IMR-90 (cell line): ENCODE measurements at regions not wholly inside any gene's neighbourhood (a gene's known extent, or its start where the extent isn't known, plus 50 kb on each side); places are given as distances from the start of the nearest gene placed in this dataset.
"Not testable (repeated sequence)": the region's sequence is repeated elsewhere in the genome, so short reads cannot be mapped to it uniquely, and the experiment has no call there.

Experiments used
- ATAC-seq: fragments of 200-7000 bp; cut with Tn5 transposase; 2 replicates; pipeline ENCODE4 v1.9.1; 2020; ENCODE audit warnings: low read depth, mild to moderate bottlenecking, moderate library complexity
- BruUV-seq: library from RNA; stranded (reverse); fragments of 400-500 nt; replicated peaks from 2 replicates; lab custom pipeline; 2021; lab: Mats Ljungman, UMichigan
- CTCF ChIA-PET: fragments of 300-600 bp; formaldehyde crosslinking; extraction: SDS; loops from one replicate; lab custom pipeline; 2021; ENCODE audit warnings: antibody characterized with exemption; lab: Yijun Ruan, JAX
- POLR2A ChIA-PET: fragments of 300-600 bp; sonication (Branson Sonifier 250); formaldehyde crosslinking; loops from one replicate; lab custom pipeline; 2022; ENCODE audit warnings: antibody characterized with exemption; ENCODE audit not compliant: unreplicated experiment; lab: Charles Lee
- DNase-seq: peaks from one replicate; pipeline ENCODE4 v3.0.0; 2013
- H2AFZ ChIP-seq: replicated peaks from 2 replicates; pipeline ENCODE3; 2013; ENCODE audit warnings: low read length, mild to moderate bottlenecking; ENCODE audit not compliant: poor library complexity
- H2AK5ac ChIP-seq: 2 replicates; pipeline ENCODE4 v1.6.1; 2013; ENCODE audit warnings: low read depth, low read length, inconsistent platforms
- H2AK9ac ChIP-seq: replicated peaks from 2 replicates; pipeline ENCODE3; 2013; ENCODE audit warnings: mild to moderate bottlenecking, low read depth, low read length, moderate library complexity; ENCODE audit not compliant: poor library complexity
- H2BK120ac ChIP-seq: 2 replicates; pipeline ENCODE4 v1.6.1; 2013; ENCODE audit warnings: low read depth, low read length, inconsistent platforms
- H2BK15ac ChIP-seq: 3 replicates; pipeline ENCODE4 v1.6.1; 2013; ENCODE audit warnings: low read depth, low read length, inconsistent platforms
- H2BK20ac ChIP-seq: 2 replicates; pipeline ENCODE4 v1.6.1; 2013; ENCODE audit warnings: low read depth, mild to moderate bottlenecking, inconsistent platforms, low read length, moderate library complexity
- H2BK5ac ChIP-seq: 2 replicates; pipeline ENCODE4 v1.6.1; 2013; ENCODE audit warnings: mild to moderate bottlenecking, low read depth, low read length, inconsistent platforms; ENCODE audit not compliant: poor library complexity, severe bottlenecking
- H3K14ac ChIP-seq: replicated peaks from 2 replicates; pipeline ENCODE4 v1.6.1; 2013; ENCODE audit warnings: low read depth, low read length, inconsistent platforms
- H3K18ac ChIP-seq: 2 replicates; pipeline ENCODE4 v1.6.1; 2013; ENCODE audit warnings: low read depth, low read length, control low read depth
- H3K23ac ChIP-seq: 2 replicates; pipeline ENCODE4 v1.6.1; 2013; ENCODE audit warnings: low read depth, low read length, inconsistent platforms
- H3K27ac ChIP-seq: 2 replicates; pipeline ENCODE4 v1.5.1; 2013; ENCODE audit warnings: mild to moderate bottlenecking, control low read depth, low read length; ENCODE audit not compliant: insufficient read depth
- H3K27me3 ChIP-seq: 2 replicates; pipeline ENCODE4 v1.6.1; 2013; ENCODE audit warnings: low read length; ENCODE audit not compliant: control insufficient read depth, insufficient read depth
- H3K36me3 ChIP-seq: 2 replicates; pipeline ENCODE4 v1.6.1; 2013; ENCODE audit warnings: low read length, mixed read lengths; ENCODE audit not compliant: control insufficient read depth, insufficient read depth
- H3K4ac ChIP-seq: 2 replicates; pipeline ENCODE4 v1.6.1; 2013; ENCODE audit warnings: low read depth, low read length, inconsistent platforms
- H3K4me1 ChIP-seq: 2 replicates; pipeline ENCODE4 v1.6.1; 2013; ENCODE audit warnings: low read length, mixed read lengths; ENCODE audit not compliant: control insufficient read depth, insufficient read depth
- H3K4me2 ChIP-seq: 2 replicates; pipeline ENCODE4 v1.6.1; 2013; ENCODE audit warnings: low read depth, mild to moderate bottlenecking, control low read depth, low read length, moderate library complexity
- H3K4me3 ChIP-seq: 2 replicates; pipeline ENCODE4 v1.5.1; 2013; ENCODE audit warnings: low read depth, mild to moderate bottlenecking, control low read depth, low read length, moderate library complexity; ENCODE audit not compliant: insufficient read depth
- H3K56ac ChIP-seq: 2 replicates; pipeline ENCODE4 v1.6.1; 2013; ENCODE audit warnings: low read length, inconsistent platforms; ENCODE audit not compliant: insufficient read depth; ENCODE audit errors: extremely low read depth
- H3K79me1 ChIP-seq, 2 experiments: 2 replicates each; pipeline ENCODE4 v1.6.1; 2013; ENCODE audit warnings: low read length in 2 of 2, inconsistent platforms in 1 of 2, low read depth in 1 of 2
- H3K9ac ChIP-seq: 2 replicates; pipeline ENCODE4 v1.6.1; 2013; ENCODE audit warnings: low read depth, low read length, control low read depth
- H3K9me1 ChIP-seq: 2 replicates; pipeline ENCODE4 v1.6.1; 2013; ENCODE audit warnings: low read length, inconsistent platforms; ENCODE audit not compliant: insufficient read depth
- H3K9me3 ChIP-seq: 2 replicates; pipeline ENCODE4 v1.6.1; 2013; ENCODE audit warnings: low read length; ENCODE audit not compliant: control insufficient read depth, insufficient read depth
- H4K20me1 ChIP-seq: 2 replicates; pipeline ENCODE4 v1.6.1; 2013; ENCODE audit warnings: low read length, inconsistent platforms; ENCODE audit not compliant: insufficient read depth
- H4K5ac ChIP-seq: 2 replicates; pipeline ENCODE4 v1.6.1; 2013; ENCODE audit warnings: mild to moderate bottlenecking, low read depth, low read length, control low read depth
- H4K8ac ChIP-seq, 2 experiments: 2 replicates each; pipeline ENCODE4 v1.6.1; 2013; ENCODE audit warnings: low read depth in 2 of 2, low read length in 2 of 2, control low read depth in 1 of 2, inconsistent platforms in 1 of 2
- H4K91ac ChIP-seq: 2 replicates; pipeline ENCODE4 v1.6.1; 2013; ENCODE audit warnings: low read depth, low read length, inconsistent platforms; ENCODE audit not compliant: insufficient read depth
- CEBPB ChIP-seq: IDR thresholded peaks from 2 replicates; pipeline ENCODE4 v1.6.1; 2012; ENCODE audit warnings: low read depth, low read length, improper control_type of control experiment
- CHD1 ChIP-seq: IDR thresholded peaks from 2 replicates; pipeline ENCODE4 v1.6.1; 2012; ENCODE audit warnings: low read depth, low read length, improper control_type of control experiment
- CTCF ChIP-seq: conservative IDR thresholded peaks from 2 replicates; pipeline ENCODE4 v1.5.1; 2012; ENCODE audit warnings: mild to moderate bottlenecking, low read depth, low read length, improper control_type of control experiment
- NFE2L2 ChIP-seq: fragments of 150-350 bp; IDR thresholded peaks from 2 replicates; pipeline ENCODE4 v1.6.1; 2016; ENCODE audit warnings: low read depth, mild to moderate bottlenecking, low read length
- POLR2A ChIP-seq: IDR thresholded peaks from 2 replicates; pipeline ENCODE4 v1.6.1; 2012; ENCODE audit warnings: mild to moderate bottlenecking, low read depth, low read length
- RCOR1 ChIP-seq: IDR thresholded peaks from 2 replicates; pipeline ENCODE4 v1.6.1; 2012; ENCODE audit warnings: mild to moderate bottlenecking, low read length, improper control_type of control experiment; ENCODE audit not compliant: insufficient replicate concordance
- RFX5 ChIP-seq: IDR thresholded peaks from 2 replicates; pipeline ENCODE4 v1.8.0; 2012; ENCODE audit warnings: low read depth, mild to moderate bottlenecking, low read length, moderate library complexity
- SMC3 ChIP-seq: fragments of 150-350 bp; IDR thresholded peaks from 2 replicates; pipeline ENCODE4 v1.6.1; 2016; ENCODE audit warnings: low read depth, mild to moderate bottlenecking, antibody characterized with exemption, low read length, moderate library complexity
- WGBS, 2 experiments: methylation state at CpG; one replicate each; pipeline versions ENCODE4 v1.1.5 to v1.1.7; 2013; ENCODE audit warnings: missing lambda C conversion rate in 2 of 2; ENCODE audit not compliant: insufficient read length in 1 of 2; ENCODE audit errors: extremely low coverage in 2 of 2; 5-methylcytosine and 5-hydroxymethylcytosine counted together
- dilution Hi-C: fragments of 300-500 bp; cut with HindIII; formaldehyde crosslinking; loops from one replicate; pipeline ENCODE4 v1.14.3; 2018; ENCODE audit warnings: low sequenced_read_pairs; ENCODE audit not compliant: unreplicated experiment
- in situ Hi-C: fragments of 300-500 bp; cut with MboI; formaldehyde crosslinking; loops from 3 replicates; pipeline ENCODE4 v1.14.3; 2019; ENCODE audit warnings: low sequenced_read_pairs, inconsistent platforms, mixed read lengths
- intact Hi-C: fragments of 100-400 bp; cut with micrococcal nuclease; formaldehyde crosslinking; loops from 2 replicates; pipeline ENCODE4 v1.10.0; 2022

- no peak overlapping the region for H3K4ac ChIP-seq
- CTCF ChIA-PET: no interaction called here
- H2BK5ac ChIP-seq: no peak overlapping the region
- no peak overlapping the region for H3K27ac ChIP-seq
- intact Hi-C loops (no loop called here), in situ Hi-C loops (no loop called here), dilution Hi-C loops (no loop called here)
- no peaks in the 10 kb centered on the region for H3K9me3 ChIP-seq
- POLR2A ChIA-PET: no interaction called here
- no peak overlapping the region for H3K23ac ChIP-seq
- H2BK20ac ChIP-seq: no peak overlapping the region
- H3K36me3 ChIP-seq: no peaks in the 10 kb centered on the region
- H3K18ac ChIP-seq: no peak overlapping the region
- no peak overlapping the region for H3K4me3 ChIP-seq
- no peak overlapping the region for H2AFZ ChIP-seq
- no peak for TF ChIP-seq POLR2A
- no peak for TF ChIP-seq RFX5
- no peak for TF ChIP-seq CHD1
- TF ChIP-seq CTCF: no peak
- no peak for TF ChIP-seq RCOR1
- TF ChIP-seq NFE2L2: no peak
- TF ChIP-seq CEBPB: no peak
- no peak for TF ChIP-seq SMC3
- no peak overlapping the region for H2BK120ac ChIP-seq
- H4K5ac ChIP-seq: no peak overlapping the region
- no peak overlapping the region for H2AK5ac ChIP-seq
- H3K14ac ChIP-seq: no peak overlapping the region
- BruUV-seq: no TSS peak
- H4K91ac ChIP-seq: no peak overlapping the region
- no peak overlapping the region for H3K4me2 ChIP-seq
- H3K4me1 ChIP-seq: no peaks in the 10 kb centered on the region
- H2BK15ac ChIP-seq: 0 out of 3 replicates have a peak overlapping the region, but pooled peaks have one; percentile 20
- no peak for ATAC-seq
- H3K9ac ChIP-seq: no peak overlapping the region
- no peaks in the 10 kb centered on the region for H4K20me1 ChIP-seq
- no peak for DNase-seq
- no peak overlapping the region for H3K56ac ChIP-seq
- H4K8ac ChIP-seq: no peak overlapping the region
- peaks cover 7% of the 10 kb centered on the region for H3K9me1 ChIP-seq
- no peak overlapping the region for H2AK9ac ChIP-seq
- no peaks in the 10 kb centered on the region for H3K79me1 ChIP-seq
- H3K27me3 ChIP-seq: no peaks in the 10 kb centered on the region
- no CpG with 5 or more reads among the region's 2 CpGs for WGBS, 2 experiments
Observed at GRCh38 chr5:34556509-34556782, 99.7 kb upstream of the RAI14 start.

DNA sequence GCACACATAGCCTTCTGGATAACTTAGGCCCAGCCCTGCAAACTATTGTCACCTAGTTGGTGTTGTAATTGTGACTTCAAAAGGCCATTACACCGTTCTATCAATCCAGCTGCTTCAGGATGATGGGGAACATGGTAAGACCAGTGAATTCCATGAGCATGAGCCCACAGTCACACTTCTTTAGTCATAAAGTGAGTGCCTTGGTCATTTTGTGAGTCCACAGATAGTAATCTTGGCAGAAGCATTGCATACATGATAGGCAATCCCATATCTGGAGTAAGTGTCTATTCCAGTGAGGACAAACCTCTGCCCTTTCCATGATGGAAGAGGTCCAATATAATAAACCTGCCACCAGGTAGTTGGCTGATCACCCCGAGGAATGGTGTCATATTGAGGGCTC is 94.5 kb upstream of the RAI14 start:
- H4K91ac ChIP-seq, H4K5ac ChIP-seq, CTCF ChIA-PET, H3K36me3 ChIP-seq, H3K9me3 ChIP-seq, H3K9ac ChIP-seq, H3K18ac ChIP-seq, POLR2A ChIA-PET, ATAC-seq, H3K4me1 ChIP-seq, H3K4me2 ChIP-seq, H2AK9ac ChIP-seq, dilution Hi-C loops, H3K79me1 ChIP-seq, H3K27me3 ChIP-seq, H3K27ac ChIP-seq, H2AFZ ChIP-seq, H3K56ac ChIP-seq, H2AK5ac ChIP-seq, H4K20me1 ChIP-seq, intact Hi-C loops, in situ Hi-C loops, H3K4me3 ChIP-seq, BruUV-seq: not testable (repeated sequence)
- WGBS, 2 experiments: no CpG with 5 or more reads among the region's 2 CpGs
- peak; percentile 66 for DNase-seq
- H3K23ac ChIP-seq: peak overlapping the region; percentile 39; the same call in 1 of the 2 replicates
- H4K8ac ChIP-seq: peak overlapping the region in 1 of 2 experiments; percentile 39; a peak in 1 of 4 replicates
- peak overlapping the region; percentile 20 for H2BK5ac ChIP-seq
- H3K14ac ChIP-seq: 0 out of 2 replicates have a peak overlapping the region, but pooled peaks have one; percentile 66
- peak overlapping the region; percentile 29; the same call in 1 of the 2 replicates for H3K4ac ChIP-seq
- H2BK20ac ChIP-seq: peak overlapping the region; percentile 47; the same call in 1 of the 2 replicates
- peak overlapping the region; percentile 42; the same call in 1 of the 3 replicates for H2BK15ac ChIP-seq
- H3K9me1 ChIP-seq: peaks cover 11% of the 10 kb centered on the region; the same call in 1 of the 2 replicates
- H2BK120ac ChIP-seq: peak overlapping the region; percentile 64; the same call in 1 of the 2 replicates
